Kidney (tissue), 13 donors: ENCODE measurements at regions not wholly inside any gene's neighbourhood (a gene's known extent, or its start where the extent isn't known, plus 50 kb on each side); places are given as distances from the start of the nearest gene placed in this dataset.

Source experiments
- DNase-seq, 5 donors: peaks; one replicate each; pipeline ENCODE4 v3.0.0-alpha.2; 2013 to 2020
- FAIRE-seq: peaks from 2 replicates; lab custom pipeline; 2012; peaks lifted over from hg19 to GRCh38; lab: Jason Lieb, UNC
- H3K27ac ChIP-seq, 2 donors: one replicate each; pipeline ENCODE4 v1.7.0; 2013; ENCODE audit warnings: low read depth in 2 of 2, low read length in 2 of 2, inconsistent platforms in 1 of 2
- H3K27me3 ChIP-seq: one replicate; pipeline ENCODE4 v1.7.1; 2013; ENCODE audit warnings: low read length, inconsistent platforms; ENCODE audit not compliant: control insufficient read depth, insufficient read depth
- H3K36me3 ChIP-seq, 3 donors: one replicate each; pipeline versions ENCODE4 v1.7.0 to v1.7.1; 2013; ENCODE audit warnings: low read length in 3 of 3, control low read depth in 1 of 3, inconsistent platforms in 1 of 3; ENCODE audit not compliant: insufficient read depth in 3 of 3, control insufficient read depth in 2 of 3
- H3K4me1 ChIP-seq, 3 donors: one replicate each; pipeline versions ENCODE4 v1.7.0 to v1.7.1; 2013; ENCODE audit warnings: low read length in 3 of 3, inconsistent platforms in 1 of 3, low read depth in 1 of 3; ENCODE audit not compliant: control insufficient read depth in 2 of 3, insufficient read depth in 2 of 3
- H3K4me3 ChIP-seq, 3 donors: one replicate each; pipeline versions ENCODE4 v1.7.0 to v1.8.1; 2013; ENCODE audit warnings: low read length in 3 of 3, control low read depth in 1 of 3, inconsistent platforms in 1 of 3
- H3K9ac ChIP-seq, 3 donors: one replicate each; pipeline versions ENCODE4 v1.7.0 to v1.7.1; 2013; ENCODE audit warnings: low read length in 3 of 3, control low read depth in 1 of 3, inconsistent platforms in 1 of 3
- H3K9me3 ChIP-seq, 3 donors: one replicate each; pipeline versions ENCODE4 v1.7.0 to v1.7.1; 2013; ENCODE audit warnings: low read length in 3 of 3, control low read depth in 1 of 3, inconsistent platforms in 1 of 3; ENCODE audit not compliant: control insufficient read depth in 2 of 3, insufficient read depth in 1 of 3
- CTCF ChIP-seq: IDR thresholded peaks from 3 replicates; pipeline ENCODE4 v1.5.1; 2012; ENCODE audit warnings: mild to moderate bottlenecking, moderate library complexity, borderline replicate concordance; ENCODE audit not compliant: insufficient read depth; ENCODE audit errors: extremely low read depth
- intact Hi-C: fragments of 100-400 bp; cut with DNase I; formaldehyde crosslinking; loops from one replicate; pipeline ENCODE4 v1.11.1; 2022
- donor health status: control.
- donor health status: control.
- donor health status: control.
- donor health status: control.
- donor health status: control.
- donor health status: DM: yes; HTN: yes; CAD: no.
- donor health status: Normal renal cell carcinoma (clear cell type).

GRCh38 chr1:239601108-239601507, 214.7 kb downstream of the CHRM3 start:
- no peak overlapping the region for H3K9ac ChIP-seq
- DNase-seq (no peak), FAIRE-seq (no peak)
- no peaks in the 10 kb centered on the region for H3K4me1 ChIP-seq
- no peak for TF ChIP-seq CTCF
- H3K36me3 ChIP-seq = no peaks in the 10 kb centered on the region
- no peaks in the 10 kb centered on the region for H3K9me3 ChIP-seq
- no peak overlapping the region for H3K27ac ChIP-seq
- intact Hi-C loops = no loop called here
- no peak overlapping the region for H3K4me3 ChIP-seq
- H3K27me3 ChIP-seq = no peaks in the 10 kb centered on the region

- no peaks in the 10 kb centered on the region for H3K4me1 ChIP-seq
- H3K4me3 ChIP-seq = no peak overlapping the region
- H3K36me3 ChIP-seq = no peaks in the 10 kb centered on the region
- no peaks in the 10 kb centered on the region for H3K27me3 ChIP-seq
- no peak overlapping the region for H3K9ac ChIP-seq
- no peak overlapping the region for H3K27ac ChIP-seq
- no peaks in the 10 kb centered on the region for H3K9me3 ChIP-seq
- intact Hi-C loops = no loop called here
- FAIRE-seq = no peak
- DNase-seq = no peak
- TF ChIP-seq CTCF = no peak
Observed at GRCh38 chr1:239603530-239603929, 217.2 kb downstream of the CHRM3 start.

- Histone ChIP-seq H3K27me3 (no peaks in the 10 kb centered on the region), H3K4me1 (no peaks in the 10 kb centered on the region), H3K9me3 (no peaks in the 10 kb centered on the region), H3K36me3 (no peaks in the 10 kb centered on the region), H3K27ac (no peak overlapping the region), H3K9ac (no peak overlapping the region), H3K4me3 (no peak overlapping the region)
- intact Hi-C loops = no loop called here
- DNase-seq (no peak), FAIRE-seq (no peak)
- no peak for TF ChIP-seq CTCF
Observed at GRCh38 chr1:239606850-239607400, 220.6 kb downstream of the CHRM3 start.

DNA sequence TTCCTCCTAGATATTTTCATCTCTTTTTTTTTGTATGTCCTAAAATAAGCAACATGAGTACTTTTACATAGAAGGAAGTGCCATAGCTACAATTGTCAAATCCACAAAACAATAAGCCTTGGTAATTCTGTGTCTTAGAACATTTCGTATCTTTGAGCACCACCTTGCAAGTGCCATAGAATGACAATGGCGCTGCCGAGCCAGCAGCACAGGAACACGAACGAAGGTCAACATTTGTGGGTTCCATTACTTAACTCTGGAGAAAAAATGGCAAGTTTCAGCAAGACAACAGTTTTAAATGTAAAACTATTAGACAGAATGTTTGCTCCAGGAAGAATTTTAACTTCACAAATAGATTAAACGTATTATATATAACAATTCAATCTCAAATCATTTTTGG, 222.1 kb downstream of the CHRM3 start:
- no peak for FAIRE-seq
- H3K9me3 ChIP-seq = no peaks in the 10 kb centered on the region
- no peaks in the 10 kb centered on the region for H3K36me3 ChIP-seq
- H3K4me3 ChIP-seq = no peak overlapping the region
- intact Hi-C loops = no loop called here
- TF ChIP-seq CTCF = no peak
- no peak overlapping the region for H3K9ac ChIP-seq
- H3K27me3 ChIP-seq = no peaks in the 10 kb centered on the region
- peak in 1 of 5 donors; percentile 7 for DNase-seq
- H3K27ac ChIP-seq = no peak overlapping the region
- H3K4me1 ChIP-seq = no peaks in the 10 kb centered on the region
